Transverse colon (tissue), 4 donors: ENCODE measurements at regions not wholly inside any gene's neighbourhood (a gene's known extent, or its start where the extent isn't known, plus 50 kb on each side); places are given as distances from the start of the nearest gene placed in this dataset.
A peak's percentile ranks its signal among the peaks of the same experiment; 100 is the strongest.

Experiments
- DNase-seq: peaks from one replicate; pipeline ENCODE4 v3.0.0-alpha.2; 2019
- H3K27ac ChIP-seq, 4 donors: fragments of 200-600 bp; sonication (generic); 2 replicates each; pipeline ENCODE4 v1.5.1; 2016 to 2018; ENCODE audit warnings: inconsistent platforms in 4 of 4
- H3K27me3 ChIP-seq: fragments of 200-600 bp; sonication (generic); 2 replicates; pipeline ENCODE4 v1.5.1; 2017; ENCODE audit warnings: inconsistent platforms
- H3K36me3 ChIP-seq, 4 donors: fragments of 200-600 bp; sonication (generic); 2 replicates each; pipeline ENCODE4 v1.5.1; 2017 to 2019; ENCODE audit warnings: inconsistent platforms in 4 of 4
- H3K4me1 ChIP-seq, 4 donors: fragments of 200-600 bp; sonication (generic); 2 replicates each; pipeline ENCODE4 v1.5.1; 2017 to 2020; ENCODE audit warnings: inconsistent platforms in 4 of 4
- H3K4me3 ChIP-seq, 4 donors: fragments of 200-600 bp; sonication (generic); 1 replicate in 1 of 4; 2 replicates in 3 of 4; pipeline versions ENCODE4 v1.5.1 to v1.6.1; 2017 to 2019; ENCODE audit warnings: inconsistent platforms in 4 of 4
- H3K9me3 ChIP-seq, 2 donors: fragments of 200-600 bp; sonication (generic); 2 replicates each; pipeline ENCODE4 v1.5.1; 2017 to 2019; ENCODE audit warnings: inconsistent platforms in 2 of 2
- CTCF ChIP-seq, 5 experiments: fragments of 200-600 bp in 3 of 5; fragments of 450-650 bp in 2 of 5; sonication (generic) in 3 of 5; IDR thresholded peaks; 1 replicate in 2 of 5; 2 replicates in 3 of 5; pipeline ENCODE4 v1.5.1; 2016 to 2017; ENCODE audit warnings: antibody characterized with exemption in 5 of 5, inconsistent platforms in 3 of 5, mild to moderate bottlenecking in 2 of 5, moderate library complexity in 1 of 5
- EP300 ChIP-seq: sonication (generic); formaldehyde crosslinking; IDR thresholded peaks from one replicate; pipeline ENCODE4 v1.6.1; 2017; ENCODE audit warnings: antibody characterized with exemption, low read depth
- POLR2A ChIP-seq: fragments of 450-650 bp; IDR thresholded peaks from one replicate; pipeline ENCODE4 v1.6.1; 2016; ENCODE audit warnings: antibody characterized with exemption, mild to moderate bottlenecking, moderate library complexity
- POLR2AphosphoS5 ChIP-seq, 3 donors: sonication (generic); formaldehyde crosslinking; IDR thresholded peaks; one replicate each; pipeline ENCODE4 v1.6.1; 2016; ENCODE audit warnings: antibody characterized with exemption in 3 of 3
- WGBS, 2 donors: methylation state at CpG; one replicate each; pipeline ENCODE4 v1.1.5; 2018; ENCODE audit warnings: low coverage in 1 of 2; 5-methylcytosine and 5-hydroxymethylcytosine counted together
- in situ Hi-C, 4 donors: fragments of 200-750 bp; cut with MboI; loops; one replicate each; pipeline versions ENCODE4 v1.15.0 to v1.15.1; 2017; ENCODE audit warnings: low sequenced_read_pairs in 3 of 4, low pct_ligation_motif_present in 1 of 4, low pct_unique_long_range_greater_than_20kb in 1 of 4
- intact Hi-C: fragments of 100-400 bp; cut with DNase I; formaldehyde crosslinking; loops from one replicate; pipeline ENCODE4 v1.15.1; 2023; ENCODE audit warnings: low total_unique reads

DNA sequence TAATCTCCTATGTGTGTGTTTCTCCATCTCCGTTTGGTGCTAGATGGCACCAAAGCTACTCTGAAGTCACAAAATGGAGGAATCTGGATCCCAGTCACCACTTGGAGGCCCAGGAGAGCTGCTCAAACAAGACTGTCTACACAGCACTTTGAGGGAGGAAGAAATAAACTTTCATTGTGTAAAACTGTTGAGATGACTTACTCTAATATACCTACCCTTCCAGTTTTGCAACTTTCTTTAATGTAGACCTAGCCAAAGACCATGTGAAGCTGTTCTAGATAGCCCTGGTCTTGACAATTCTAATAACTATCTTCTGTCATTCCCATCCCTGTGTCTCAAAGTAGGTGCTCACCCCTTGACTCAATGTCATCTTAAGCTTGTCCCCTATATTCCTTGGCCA lies 52.8 kb upstream of the TAB3 start:
- H3K27me3 ChIP-seq = no peaks in the 10 kb centered on the region
- WGBS, 2 donors = 50% methylated on average over 1 of the region's 1 CpG; no CpG with 5 or more reads in 1 of the 2 donors
- in situ Hi-C loops (no loop called here), intact Hi-C loops (no loop called here)
- no peak overlapping the region for H3K4me3 ChIP-seq
- no peak for TF ChIP-seq EP300
- no peak for TF ChIP-seq POLR2A
- no peak for TF ChIP-seq POLR2AphosphoS5 (IDR thresholded peaks at IDR 0.05)
- TF ChIP-seq CTCF (IDR thresholded peaks at IDR 0.05) = no peak
- H3K4me1 ChIP-seq = peaks cover 0 to 5% (median 3%) of the 10 kb centered on the region in 4 donors
- no peak overlapping the region for H3K27ac ChIP-seq
- no peak for DNase-seq
- H3K36me3 ChIP-seq = no peaks in the 10 kb centered on the region
- no peaks in the 10 kb centered on the region for H3K9me3 ChIP-seq

- intact Hi-C loops (no loop called here), in situ Hi-C loops (no loop called here)
- 43% methylated on average over 4 of the region's 4 CpGs; no CpG with 5 or more reads in 1 of the 2 donors for WGBS, 2 donors
- Histone ChIP-seq H3K27ac (no peak overlapping the region), H3K27me3 (no peaks in the 10 kb centered on the region), H3K4me1 (peaks cover 0 to 5% (median 3%) of the 10 kb centered on the region in 4 donors), H3K9me3 (no peaks in the 10 kb centered on the region), H3K4me3 (no peak overlapping the region), H3K36me3 (no peaks in the 10 kb centered on the region)
- peak; percentile 27 for DNase-seq
- TF ChIP-seq EP300 (no peak), POLR2A (no peak), POLR2AphosphoS5 (IDR thresholded peaks at IDR 0.05) (no peak), CTCF (IDR thresholded peaks at IDR 0.05) (no peak)
These were observed 50.9 kb upstream of the TAB3 start for GRCh38 chrX:30939928-30940327.
